A172 (cell line): ENCODE measurements at regions not wholly inside any gene's neighbourhood (a gene's known extent, or its start where the extent isn't known, plus 50 kb on each side); places are given as distances from the start of the nearest gene placed in this dataset.
"Not testable (repeated sequence)": the region's sequence is repeated elsewhere in the genome, so short reads cannot be mapped to it uniquely, and the experiment has no call there.

Experiments used
- DNase-seq: peaks from one replicate; pipeline ENCODE4 v3.0.0-alpha.2; 2015; ENCODE audit warnings: low spot score

DNA sequence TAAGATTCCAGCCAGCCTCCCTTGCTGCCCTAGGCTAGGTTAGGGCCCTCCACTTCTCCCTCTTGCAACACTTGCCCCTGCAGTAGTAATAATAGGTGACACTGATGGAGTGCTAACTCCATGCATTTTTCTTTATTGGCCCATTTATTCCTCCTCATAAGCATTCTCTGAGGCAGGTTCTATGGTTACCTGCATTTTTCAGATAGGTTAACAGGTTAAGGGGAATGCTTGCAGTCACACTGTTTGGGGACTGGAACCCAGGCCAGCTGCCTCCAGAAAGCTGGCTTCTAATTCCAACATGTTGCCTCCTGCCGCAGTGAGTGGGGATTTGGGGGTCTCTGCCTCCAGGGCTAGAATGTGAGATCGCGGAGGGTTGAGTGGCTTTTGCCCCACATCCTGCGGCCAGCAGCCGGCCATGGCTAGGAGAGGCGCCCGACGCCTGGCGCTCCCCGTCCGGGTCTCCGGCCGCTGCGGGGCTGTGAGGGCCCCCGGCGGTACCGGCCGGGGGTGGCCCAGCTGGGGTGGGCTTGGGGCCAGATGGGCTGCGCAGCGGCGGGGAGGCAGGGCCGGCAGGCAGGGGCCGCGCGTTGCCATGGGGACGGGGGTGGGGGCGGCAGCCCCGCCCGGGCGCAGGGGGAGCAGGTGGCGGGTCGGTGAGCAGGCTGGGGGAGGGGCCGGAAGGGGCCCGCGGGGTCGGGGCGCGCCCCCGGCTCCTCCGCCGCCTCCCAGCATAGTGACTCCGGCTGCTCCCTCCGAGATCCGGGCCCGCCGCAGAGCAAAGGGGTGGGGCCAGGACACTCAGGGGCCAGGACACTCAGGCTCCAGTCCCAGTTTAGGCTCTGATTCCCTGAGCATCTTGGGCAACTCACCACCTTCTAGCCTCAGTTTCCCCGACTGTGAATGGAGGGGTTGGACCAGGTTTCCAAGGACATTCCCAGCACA is 68.4 kb upstream of the SSBP3 start:
- no peak for DNase-seq

DNA sequence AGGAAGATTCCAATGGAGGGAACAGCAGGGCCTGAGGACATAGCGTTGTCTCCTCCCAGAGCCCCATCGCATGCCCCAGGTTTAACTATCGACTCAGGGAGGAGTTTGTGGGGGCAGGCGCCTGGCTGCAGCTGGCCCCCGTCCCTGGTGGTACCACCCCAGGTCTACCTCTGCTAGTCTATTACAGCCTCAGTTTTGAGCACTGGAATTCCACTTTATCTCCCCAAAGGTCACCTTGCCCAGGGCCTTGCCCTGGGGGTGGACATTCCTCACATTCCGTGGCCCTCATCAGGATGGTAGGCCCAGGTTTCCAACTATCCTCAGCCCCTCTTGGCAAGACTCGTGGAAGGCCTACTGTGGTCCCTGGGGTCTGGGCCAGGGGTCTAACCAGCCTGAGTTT is 65.4 kb upstream of the SSBP3 start:
- DNase-seq, result no peak

GRCh38 chr1:54469444-54469843 is 63.2 kb upstream of the SSBP3 start:
- not testable (repeated sequence) for DNase-seq

DNA sequence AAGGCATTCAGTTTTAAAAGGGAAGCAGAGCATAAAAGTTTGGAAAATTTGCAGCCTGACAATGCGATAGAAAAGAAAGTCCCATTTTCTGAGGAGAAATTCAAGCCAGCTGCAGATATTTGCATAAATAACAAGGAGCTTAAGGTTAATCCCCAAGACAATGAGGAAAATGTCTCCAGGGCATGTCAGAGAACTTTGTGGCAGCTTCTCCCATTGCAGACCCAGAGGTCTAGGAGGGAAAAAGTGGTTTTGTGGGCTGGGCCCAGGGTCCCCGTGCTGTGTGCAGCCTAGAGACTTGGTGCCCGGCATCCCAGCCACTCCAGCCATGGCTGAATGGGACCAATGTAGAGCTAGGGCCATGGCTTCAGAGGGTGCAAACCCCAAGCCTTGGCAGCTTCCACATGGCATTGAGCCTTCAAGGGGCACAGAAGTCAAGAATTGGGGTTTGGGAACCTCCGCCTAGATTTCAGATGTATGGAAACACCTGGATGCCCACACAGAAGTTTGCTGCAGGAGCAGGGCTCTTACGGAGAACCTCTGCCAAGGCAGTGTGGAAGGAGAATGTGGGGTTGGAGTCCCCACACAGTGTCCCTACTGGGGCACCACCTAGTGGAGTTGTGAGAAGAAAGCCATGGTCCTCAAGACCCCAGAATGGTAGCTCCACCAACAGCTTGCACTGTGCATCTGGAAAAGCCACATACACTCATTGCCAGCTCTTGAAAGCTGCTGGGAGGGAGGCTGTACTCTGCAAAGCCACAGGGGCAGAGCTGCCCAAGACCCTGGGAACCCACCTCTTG is 62.3 kb upstream of the SSBP3 start:
- DNase-seq, result not testable (repeated sequence)

DNA sequence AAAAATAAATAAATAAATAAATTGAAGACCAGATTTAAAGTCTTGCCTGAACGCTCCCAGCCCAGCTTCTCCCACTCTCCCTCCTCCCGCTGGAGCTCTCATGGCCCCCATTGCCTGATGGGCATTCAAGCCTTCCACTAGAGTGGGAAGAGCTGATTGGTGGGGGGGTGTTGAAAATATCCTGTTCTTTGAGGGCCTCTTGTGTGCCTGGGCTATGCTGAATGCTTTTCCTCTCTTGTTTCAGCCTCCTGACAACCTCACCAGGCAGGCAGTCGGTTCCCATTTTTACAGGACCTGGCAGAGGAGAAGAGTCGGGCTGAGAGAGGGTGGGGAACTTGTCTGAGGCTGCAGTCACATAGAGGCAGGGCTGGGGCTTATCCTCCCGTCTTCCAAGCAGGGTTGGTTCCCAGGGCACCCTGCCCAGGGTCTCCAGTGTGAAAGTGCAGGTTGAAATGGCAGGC is 59.2 kb upstream of the SSBP3 start:
- no peak for DNase-seq

GRCh38 chr1:54464477-54465146 is 58.4 kb upstream of the SSBP3 start:
- peak; percentile 26 for DNase-seq

DNA sequence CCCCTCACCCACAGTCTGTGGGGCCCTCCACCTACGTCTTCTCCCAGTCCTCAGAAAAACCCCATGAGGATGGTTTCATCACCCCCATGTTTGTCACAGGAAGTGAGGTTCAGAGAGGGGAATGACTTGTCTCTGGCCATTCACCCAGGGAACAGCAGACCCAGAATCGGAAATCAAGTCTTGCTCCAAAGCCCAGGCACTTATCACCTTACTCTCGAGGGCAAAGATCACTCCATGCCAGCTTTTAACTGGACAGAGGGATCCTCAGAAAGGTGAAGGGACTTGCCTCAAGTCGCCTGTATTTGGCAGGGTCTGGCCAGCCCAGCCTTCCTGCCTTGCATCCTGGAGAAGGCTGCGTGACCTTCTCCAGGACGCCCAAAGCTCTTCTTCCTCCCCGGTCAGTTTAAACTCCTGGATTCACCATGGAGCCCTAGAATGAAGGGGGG is 57.9 kb upstream of the SSBP3 start:
- no peak for DNase-seq

DNA sequence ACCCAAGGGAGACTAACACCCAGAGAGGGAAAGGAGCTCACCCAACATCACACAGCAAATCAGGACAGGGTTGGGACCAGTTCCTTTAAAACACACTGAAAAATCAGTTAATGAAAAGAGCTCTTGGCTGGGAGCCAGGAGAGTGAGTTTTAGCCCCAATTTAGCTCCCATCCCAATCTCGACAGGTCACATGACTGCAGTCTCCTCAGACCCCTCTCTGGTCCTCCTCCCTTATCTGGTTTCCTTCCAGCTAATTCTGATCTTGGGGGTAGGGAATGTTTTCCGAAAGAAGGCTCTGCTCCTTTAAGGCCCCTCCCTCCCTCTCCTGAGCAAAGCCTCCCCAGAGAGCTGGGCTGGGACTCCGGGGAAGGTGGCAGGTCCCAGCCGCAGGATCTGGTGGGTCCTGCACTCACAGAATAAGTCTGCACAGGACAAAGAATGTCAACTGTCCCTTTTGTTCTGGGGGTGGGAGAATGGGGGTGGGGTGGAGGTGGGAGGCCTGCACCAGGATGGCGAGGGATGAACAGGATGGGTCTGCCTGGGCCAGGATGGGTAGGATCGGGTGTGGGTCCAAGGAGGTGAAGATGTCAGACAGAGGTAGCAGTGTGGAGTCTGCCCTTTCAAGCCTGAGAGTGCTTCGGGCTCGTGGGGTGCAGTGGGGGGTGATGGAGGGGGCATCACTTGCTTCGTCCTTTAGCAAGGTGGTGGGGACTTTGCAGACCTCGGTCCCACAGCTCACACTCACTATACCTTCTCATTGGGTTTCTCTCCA is 57.3 kb upstream of the SSBP3 start:
- no peak for DNase-seq

GRCh38 chr1:54462597-54463258 is 56.5 kb upstream of the SSBP3 start:
- DNase-seq, result no peak

DNA sequence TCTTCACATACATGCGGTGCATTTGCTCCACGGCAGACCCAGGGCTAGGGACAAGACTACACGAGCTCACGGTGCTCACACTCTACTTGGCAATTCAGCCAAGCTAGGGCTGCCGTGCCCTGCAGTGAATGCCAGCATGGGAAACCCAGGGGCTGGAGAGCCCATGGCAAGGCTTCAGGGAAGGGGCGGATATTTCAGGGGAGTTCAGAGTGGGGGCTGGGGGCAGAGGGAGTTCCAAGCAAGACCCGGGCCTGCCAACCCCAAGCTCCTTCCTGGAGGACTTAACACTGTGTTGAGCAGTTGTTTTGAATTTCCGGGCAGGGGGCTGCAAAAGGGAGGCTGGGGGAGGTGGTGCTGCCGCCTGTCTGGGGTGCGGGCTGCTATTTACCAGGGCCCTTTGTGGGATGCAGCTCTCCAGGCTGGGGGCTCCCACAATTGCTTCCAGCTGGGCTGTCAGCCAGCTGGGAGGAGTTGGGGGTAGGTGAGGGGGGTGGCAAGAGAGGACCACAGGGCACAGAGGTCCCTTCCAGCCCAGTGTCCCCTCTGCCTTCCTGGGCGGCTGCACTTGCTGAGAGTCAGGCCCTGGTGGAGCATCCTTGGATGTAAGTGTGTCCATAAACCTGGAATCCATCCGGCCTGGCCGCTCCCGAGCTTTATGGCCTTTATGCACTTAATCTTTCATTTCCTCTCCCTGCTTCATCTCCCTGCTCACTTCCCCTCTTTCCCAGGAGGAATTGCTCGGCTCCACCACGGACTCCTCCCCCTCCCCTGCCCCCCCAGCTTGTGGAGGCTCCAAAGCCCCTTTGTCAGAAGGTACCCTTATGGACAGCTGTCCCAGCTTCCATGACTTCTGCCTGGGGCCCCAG is 55.8 kb upstream of the SSBP3 start:
- DNase-seq, result no peak

- DNase-seq, result no peak
These were observed 54.7 kb upstream of the SSBP3 start for GRCh38 chr1:54460861-54461387.

GRCh38 chr1:54460351-54460750 is 54.2 kb upstream of the SSBP3 start:
- DNase-seq, result no peak

- no peak for DNase-seq
These were observed 53.6 kb upstream of the SSBP3 start for GRCh38 chr1:54459726-54460191.

DNA sequence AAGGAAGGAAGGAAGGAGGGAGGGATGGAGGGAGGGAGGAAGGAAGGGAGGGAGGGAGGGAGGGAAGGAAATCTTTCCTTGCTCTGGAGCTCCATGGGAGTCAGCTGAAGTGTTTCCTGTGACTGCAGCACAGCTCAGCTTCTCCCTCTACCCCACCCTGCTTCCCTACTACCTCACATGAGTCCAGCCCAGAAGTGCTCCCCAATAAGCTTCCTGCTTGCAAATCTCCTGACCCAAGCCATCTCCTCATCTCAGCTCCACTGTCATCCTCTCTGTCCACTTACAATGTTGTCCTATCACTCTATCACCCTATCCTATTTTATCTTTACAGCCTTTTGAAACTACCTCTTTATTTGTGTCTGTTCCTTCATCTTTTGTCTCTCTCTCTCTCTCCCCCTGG is 52.9 kb upstream of the SSBP3 start:
- DNase-seq, result no peak

GRCh38 chr1:54456921-54457529 is 50.8 kb upstream of the SSBP3 start:
- no peak for DNase-seq

GRCh38 chr1:54456361-54456760 is 50.2 kb upstream of the SSBP3 start:
- no peak for DNase-seq
